ENCODE measurements at regions not wholly inside any gene's neighbourhood (a gene's known extent, or its start where the extent isn't known, plus 50 kb on each side); places are given as distances from the start of the nearest gene placed in this dataset.

GRCh38 chr5:54795777-54796176, 189.6 kb downstream of the ESM1 start:
- TF ChIP-seq CTCF (IDR thresholded peaks at IDR 0.05; ENCODE audit: unreplicated experiment): no peak
- DNase-seq (ENCODE audit: low spot score): no peak
- H3K27me3 Mint-ChIP-seq (ENCODE audit: unreplicated experiment): peaks cover 2% of the 10 kb centered on the region
- H3K4me3 Mint-ChIP-seq (ENCODE audit: unreplicated experiment): no peak overlapping the region
- H3K4me1 Mint-ChIP-seq (ENCODE audit: unreplicated experiment): no peaks in the 10 kb centered on the region
- H3K27ac Mint-ChIP-seq (ENCODE audit: unreplicated experiment): no peak overlapping the region
- no peaks in the 10 kb centered on the region for H3K9me3 Mint-ChIP-seq (ENCODE audit: unreplicated experiment)
- H3K36me3 Mint-ChIP-seq (ENCODE audit: low read depth, unreplicated experiment): no peaks in the 10 kb centered on the region

- no peaks in the 10 kb centered on the region for H3K36me3 Mint-ChIP-seq (ENCODE audit: low read depth, unreplicated experiment)
- H3K4me3 Mint-ChIP-seq (ENCODE audit: unreplicated experiment): no peak overlapping the region
- H3K4me1 Mint-ChIP-seq (ENCODE audit: unreplicated experiment): no peaks in the 10 kb centered on the region
- no peak for TF ChIP-seq CTCF (IDR thresholded peaks at IDR 0.05; ENCODE audit: unreplicated experiment)
- peaks cover 2% of the 10 kb centered on the region for H3K27me3 Mint-ChIP-seq (ENCODE audit: unreplicated experiment)
- no peaks in the 10 kb centered on the region for H3K9me3 Mint-ChIP-seq (ENCODE audit: unreplicated experiment)
- DNase-seq (ENCODE audit: low spot score): no peak
- H3K27ac Mint-ChIP-seq (ENCODE audit: unreplicated experiment): no peak overlapping the region
Measured at GRCh38 chr5:54795284-54795683, 190.1 kb downstream of the ESM1 start.

GRCh38 chr5:54794135-54794975, 191.0 kb downstream of the ESM1 start:
- Mint-ChIP-seq H3K27me3 (ENCODE audit: unreplicated experiment) (peaks cover 2% of the 10 kb centered on the region), H3K27ac (ENCODE audit: unreplicated experiment) (no peak overlapping the region), H3K36me3 (ENCODE audit: low read depth, unreplicated experiment) (no peaks in the 10 kb centered on the region), H3K9me3 (ENCODE audit: unreplicated experiment) (no peaks in the 10 kb centered on the region), H3K4me3 (ENCODE audit: unreplicated experiment) (no peak overlapping the region), H3K4me1 (ENCODE audit: unreplicated experiment) (no peaks in the 10 kb centered on the region)
- no peak for DNase-seq (ENCODE audit: low spot score)
- TF ChIP-seq CTCF (IDR thresholded peaks at IDR 0.05; ENCODE audit: unreplicated experiment): no peak

- no peak for TF ChIP-seq CTCF (IDR thresholded peaks at IDR 0.05; ENCODE audit: unreplicated experiment)
- Mint-ChIP-seq H3K4me3 (ENCODE audit: unreplicated experiment) (no peak overlapping the region), H3K27ac (ENCODE audit: unreplicated experiment) (no peak overlapping the region), H3K36me3 (ENCODE audit: low read depth, unreplicated experiment) (no peaks in the 10 kb centered on the region), H3K4me1 (ENCODE audit: unreplicated experiment) (no peaks in the 10 kb centered on the region), H3K9me3 (ENCODE audit: unreplicated experiment) (no peaks in the 10 kb centered on the region), H3K27me3 (ENCODE audit: unreplicated experiment) (peaks cover 2% of the 10 kb centered on the region)
- DNase-seq (ENCODE audit: low spot score): no peak
Measured at GRCh38 chr5:54793468-54794134, 191.8 kb downstream of the ESM1 start.

All from endothelial cell (in vitro differentiated cells).